ENCODE measurements at regions not wholly inside any gene's neighbourhood (a gene's known extent, or its start where the extent isn't known, plus 50 kb on each side); places are given as distances from the start of the nearest gene placed in this dataset.
"Not testable (repeated sequence)": the region's sequence is repeated elsewhere in the genome, so short reads cannot be mapped to it uniquely, and the experiment has no call there.

- Histone ChIP-seq H3K4me1 (ENCODE audit: control insufficient read depth, insufficient read depth, low read length) (no peaks in the 10 kb centered on the region), H3K4me3 (ENCODE audit: low read depth in 2 of 2, low read length in 2 of 2) (no peak overlapping the region), H3K36me3 (ENCODE audit: control insufficient read depth, insufficient read depth, low read length) (no peaks in the 10 kb centered on the region), H3K27ac (ENCODE audit: low read length) (no peak overlapping the region), H3K9me3 (ENCODE audit: control insufficient read depth, insufficient read depth, low read depth, low read length) (no peaks in the 10 kb centered on the region), H3K27me3 (ENCODE audit: control insufficient read depth, insufficient read depth, low read length) (no peaks in the 10 kb centered on the region)
- ChIA-PET CTCF (no interaction called here), POLR2A (no interaction called here)
- in situ Hi-C loops (cut with HindIII; ENCODE audit: low pct_unique_long_range_greater_than_20kb, low sequenced_read_pairs) (no loop called here), intact Hi-C loops (cut with micrococcal nuclease; ENCODE audit: unreplicated experiment) (no loop called here)
- DNase-seq (ENCODE audit: low read depth, low spot score) (no peak), ATAC-seq (no peak)
- TF ChIP-seq CTCF (IDR thresholded peaks at IDR 0.05) (no peak), SIN3A (IDR thresholded peaks at IDR 0.05; ENCODE audit: borderline replicate concordance, insufficient read depth, low read depth, low read length) (no peak), TCF7L2 (IDR thresholded peaks at IDR 0.05; ENCODE audit: low read depth, low read length) (no peak), POLR2AphosphoS5 (IDR thresholded peaks at IDR 0.05; ENCODE audit: low read depth, low read length) (no peak)
- TF ChIP-seq, protein P1, sequence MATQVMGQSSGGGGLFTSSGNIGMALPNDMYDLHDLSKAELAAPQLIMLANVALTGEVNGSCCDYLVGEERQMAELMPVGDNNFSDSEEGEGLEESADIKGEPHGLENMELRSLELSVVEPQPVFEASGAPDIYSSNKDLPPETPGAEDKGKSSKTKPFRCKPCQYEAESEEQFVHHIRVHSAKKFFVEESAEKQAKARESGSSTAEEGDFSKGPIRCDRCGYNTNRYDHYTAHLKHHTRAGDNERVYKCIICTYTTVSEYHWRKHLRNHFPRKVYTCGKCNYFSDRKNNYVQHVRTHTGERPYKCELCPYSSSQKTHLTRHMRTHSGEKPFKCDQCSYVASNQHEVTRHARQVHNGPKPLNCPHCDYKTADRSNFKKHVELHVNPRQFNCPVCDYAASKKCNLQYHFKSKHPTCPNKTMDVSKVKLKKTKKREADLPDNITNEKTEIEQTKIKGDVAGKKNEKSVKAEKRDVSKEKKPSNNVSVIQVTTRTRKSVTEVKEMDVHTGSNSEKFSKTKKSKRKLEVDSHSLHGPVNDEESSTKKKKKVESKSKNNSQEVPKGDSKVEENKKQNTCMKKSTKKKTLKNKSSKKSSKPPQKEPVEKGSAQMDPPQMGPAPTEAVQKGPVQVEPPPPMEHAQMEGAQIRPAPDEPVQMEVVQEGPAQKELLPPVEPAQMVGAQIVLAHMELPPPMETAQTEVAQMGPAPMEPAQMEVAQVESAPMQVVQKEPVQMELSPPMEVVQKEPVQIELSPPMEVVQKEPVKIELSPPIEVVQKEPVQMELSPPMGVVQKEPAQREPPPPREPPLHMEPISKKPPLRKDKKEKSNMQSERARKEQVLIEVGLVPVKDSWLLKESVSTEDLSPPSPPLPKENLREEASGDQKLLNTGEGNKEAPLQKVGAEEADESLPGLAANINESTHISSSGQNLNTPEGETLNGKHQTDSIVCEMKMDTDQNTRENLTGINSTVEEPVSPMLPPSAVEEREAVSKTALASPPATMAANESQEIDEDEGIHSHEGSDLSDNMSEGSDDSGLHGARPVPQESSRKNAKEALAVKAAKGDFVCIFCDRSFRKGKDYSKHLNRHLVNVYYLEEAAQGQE (IDR thresholded peaks at IDR 0.05; ENCODE audit: insufficient read depth in 1 of 2, low read depth in 2 of 2, low read length in 1 of 2), result no peak
- no TSS peak for BruUV-seq (replicated peaks)
Measured at GRCh38 chr4:31199644-31200043, 479.5 kb downstream of the PCDH7 start.

DNA sequence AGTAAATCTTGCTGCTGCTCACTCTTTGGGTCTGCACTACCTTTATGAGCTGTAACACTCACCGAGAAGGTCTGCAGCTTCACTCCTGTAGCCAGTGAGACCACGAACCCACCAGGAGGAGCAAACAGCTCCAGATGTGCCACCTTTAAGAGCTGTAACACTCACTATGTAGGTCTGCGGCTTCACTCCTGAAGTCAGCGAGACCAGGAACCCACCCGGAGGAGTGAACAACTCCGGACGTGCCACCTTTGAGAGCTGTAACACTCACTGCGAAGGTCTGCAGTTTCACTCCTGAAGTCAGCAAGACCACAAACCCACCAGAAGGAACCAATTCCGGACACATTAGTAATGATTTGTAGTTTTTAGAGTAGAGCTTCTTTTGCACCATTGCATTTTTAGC lies 481.9 kb downstream of the PCDH7 start:
- ATAC-seq; H3K4me1 ChIP-seq (ENCODE audit: control insufficient read depth, insufficient read depth, low read length); DNase-seq (ENCODE audit: low read depth, low spot score); H3K36me3 ChIP-seq (ENCODE audit: control insufficient read depth, insufficient read depth, low read length); H3K9me3 ChIP-seq (ENCODE audit: control insufficient read depth, insufficient read depth, low read depth, low read length); H3K27ac ChIP-seq (ENCODE audit: low read length); BruUV-seq (replicated peaks); intact Hi-C loops (cut with micrococcal nuclease; ENCODE audit: unreplicated experiment); CTCF ChIA-PET; H3K4me3 ChIP-seq (ENCODE audit: low read depth in 2 of 2, low read length in 2 of 2); in situ Hi-C loops (cut with HindIII; ENCODE audit: low pct_unique_long_range_greater_than_20kb, low sequenced_read_pairs); H3K27me3 ChIP-seq (ENCODE audit: control insufficient read depth, insufficient read depth, low read length); POLR2A ChIA-PET: not testable (repeated sequence)

- no peak overlapping the region for H3K27ac ChIP-seq (ENCODE audit: low read length)
- in situ Hi-C loops (cut with HindIII; ENCODE audit: low pct_unique_long_range_greater_than_20kb, low sequenced_read_pairs), result no loop called here
- TF ChIP-seq POLR2AphosphoS5 (IDR thresholded peaks at IDR 0.05; ENCODE audit: low read depth, low read length) (no peak), TCF7L2 (IDR thresholded peaks at IDR 0.05; ENCODE audit: low read depth, low read length) (no peak), SIN3A (IDR thresholded peaks at IDR 0.05; ENCODE audit: borderline replicate concordance, insufficient read depth, low read depth, low read length) (no peak), CTCF (IDR thresholded peaks at IDR 0.05) (no peak)
- TF ChIP-seq, protein P1 (IDR thresholded peaks at IDR 0.05; ENCODE audit: insufficient read depth in 1 of 2, low read depth in 2 of 2, low read length in 1 of 2), result no peak
- no peak for ATAC-seq
- no peaks in the 10 kb centered on the region for H3K36me3 ChIP-seq (ENCODE audit: control insufficient read depth, insufficient read depth, low read length)
- H3K4me1 ChIP-seq (ENCODE audit: control insufficient read depth, insufficient read depth, low read length), result no peaks in the 10 kb centered on the region
- no TSS peak for BruUV-seq (replicated peaks)
- intact Hi-C loops (cut with micrococcal nuclease; ENCODE audit: unreplicated experiment), result no loop called here
- ChIA-PET POLR2A (no interaction called here), CTCF (no interaction called here)
- no peaks in the 10 kb centered on the region for H3K27me3 ChIP-seq (ENCODE audit: control insufficient read depth, insufficient read depth, low read length)
- DNase-seq (ENCODE audit: low read depth, low spot score), result no peak
- no peak overlapping the region for H3K4me3 ChIP-seq (ENCODE audit: low read depth in 2 of 2, low read length in 2 of 2)
- no peaks in the 10 kb centered on the region for H3K9me3 ChIP-seq (ENCODE audit: control insufficient read depth, insufficient read depth, low read depth, low read length)
Measured at GRCh38 chr4:31204874-31205273, 484.7 kb downstream of the PCDH7 start.

Measured in Panc1 (cell line).